ENCODE measurements at regions not wholly inside any gene's neighbourhood (a gene's known extent, or its start where the extent isn't known, plus 50 kb on each side); places are given as distances from the start of the nearest gene placed in this dataset.
"Not testable (repeated sequence)": the region's sequence is repeated elsewhere in the genome, so short reads cannot be mapped to it uniquely, and the experiment has no call there.

DNA sequence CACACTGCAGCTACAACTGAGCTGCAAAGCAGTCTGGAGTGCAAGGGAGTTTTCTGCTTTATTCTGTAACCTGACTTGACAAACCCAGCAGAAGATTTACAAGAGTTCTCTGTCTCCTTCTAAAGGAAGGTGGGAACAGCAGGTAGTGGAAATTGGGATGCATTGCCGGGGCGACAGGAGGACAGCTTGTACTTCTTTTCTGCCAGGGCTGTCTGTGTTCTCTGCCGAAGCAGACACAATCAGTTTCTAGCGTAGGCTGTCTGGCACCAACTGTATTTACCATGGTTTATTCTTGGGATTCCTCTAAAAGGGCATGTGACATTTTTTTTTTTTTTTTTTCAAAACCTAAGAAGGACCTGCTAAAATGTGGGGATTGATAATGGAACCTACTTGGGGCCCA, 190.8 kb upstream of the GK2 start:
- Mint-ChIP-seq H3K4me3 (no peak overlapping the region), H3K4me1 (ENCODE audit: low read depth) (peaks cover 4% of the 10 kb centered on the region), H3K9me3 (no peaks in the 10 kb centered on the region), H3K36me3 (ENCODE audit: insufficient read depth) (no peaks in the 10 kb centered on the region), H3K27me3 (ENCODE audit: low read depth) (peaks cover 4% of the 10 kb centered on the region)
- ATAC-seq (no peak), DNase-seq (no peak)

DNA sequence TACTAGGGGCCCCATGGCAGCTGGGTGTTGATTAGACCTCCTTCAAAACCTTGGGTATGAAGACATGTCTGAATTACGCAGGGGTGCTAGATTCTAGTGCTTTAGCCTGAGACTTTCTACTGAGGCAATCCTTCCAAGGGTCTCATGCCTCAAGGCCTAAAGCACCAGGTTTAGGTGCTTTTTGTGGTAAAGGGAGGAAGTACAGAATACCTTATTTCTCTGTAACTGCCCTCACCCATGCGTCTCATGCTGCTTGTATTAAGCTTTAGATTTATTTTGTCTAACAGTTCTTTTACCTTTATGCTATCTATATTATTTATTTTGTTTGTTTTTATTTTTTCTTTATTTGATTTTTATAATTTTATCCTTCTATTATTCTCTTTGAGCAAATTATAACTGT, 190.2 kb upstream of the GK2 start:
- H3K4me3 Mint-ChIP-seq, result no peak overlapping the region
- no peaks in the 10 kb centered on the region for H3K36me3 Mint-ChIP-seq (ENCODE audit: insufficient read depth)
- ATAC-seq (no peak), DNase-seq (no peak)
- peaks cover 4% of the 10 kb centered on the region for H3K27me3 Mint-ChIP-seq (ENCODE audit: low read depth)
- H3K4me1 Mint-ChIP-seq (ENCODE audit: low read depth), result no peaks in the 10 kb centered on the region
- H3K9me3 Mint-ChIP-seq, result no peaks in the 10 kb centered on the region

DNA sequence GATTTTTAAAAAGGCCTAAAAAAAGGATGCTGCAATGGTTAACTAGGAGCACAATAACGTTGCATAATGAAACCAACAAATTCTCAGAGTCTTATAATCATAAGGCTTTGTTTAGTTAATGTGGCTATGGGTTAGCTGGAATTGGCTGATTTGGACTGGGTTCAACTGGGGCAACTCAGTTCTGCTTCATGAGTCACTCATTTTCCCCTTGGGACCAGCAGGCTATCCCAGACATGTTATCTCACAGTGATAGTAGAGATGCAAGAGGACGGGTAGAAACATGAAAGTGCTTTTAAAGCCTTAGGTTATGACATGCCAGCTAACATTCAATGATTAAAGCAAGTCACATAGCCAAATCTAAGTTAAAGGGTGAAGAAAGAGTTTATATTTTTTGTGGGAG, 189.2 kb upstream of the GK2 start:
- no peak for DNase-seq
- Mint-ChIP-seq H3K36me3 (ENCODE audit: insufficient read depth) (no peaks in the 10 kb centered on the region), H3K4me3 (no peak overlapping the region), H3K9me3 (no peaks in the 10 kb centered on the region), H3K27me3 (ENCODE audit: low read depth) (peaks cover 4% of the 10 kb centered on the region), H3K4me1 (ENCODE audit: low read depth) (no peaks in the 10 kb centered on the region)
- ATAC-seq, result no peak

DNA sequence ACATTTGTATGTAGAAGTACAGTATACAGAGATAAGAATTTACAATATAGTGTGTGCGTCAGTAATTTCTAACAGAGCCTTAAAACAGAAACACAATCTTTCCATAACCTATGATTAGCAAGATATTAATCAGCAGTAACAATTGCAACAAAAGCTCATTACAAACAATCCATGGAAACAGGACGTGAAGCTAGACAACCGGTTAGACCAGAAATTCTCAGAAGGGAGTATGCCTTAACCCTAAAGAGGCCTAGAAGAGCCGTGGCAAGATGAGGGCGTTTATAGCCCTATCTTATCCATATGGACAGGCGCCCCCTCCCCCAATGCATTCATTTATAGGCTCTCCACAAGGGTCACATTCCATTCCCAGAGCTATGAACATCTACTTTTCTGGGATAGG, 184.2 kb upstream of the GK2 start:
- not testable (repeated sequence) for H3K36me3 Mint-ChIP-seq (ENCODE audit: insufficient read depth); H3K9me3 Mint-ChIP-seq; H3K4me1 Mint-ChIP-seq (ENCODE audit: low read depth); H3K27me3 Mint-ChIP-seq (ENCODE audit: low read depth); DNase-seq; H3K4me3 Mint-ChIP-seq; ATAC-seq

DNA sequence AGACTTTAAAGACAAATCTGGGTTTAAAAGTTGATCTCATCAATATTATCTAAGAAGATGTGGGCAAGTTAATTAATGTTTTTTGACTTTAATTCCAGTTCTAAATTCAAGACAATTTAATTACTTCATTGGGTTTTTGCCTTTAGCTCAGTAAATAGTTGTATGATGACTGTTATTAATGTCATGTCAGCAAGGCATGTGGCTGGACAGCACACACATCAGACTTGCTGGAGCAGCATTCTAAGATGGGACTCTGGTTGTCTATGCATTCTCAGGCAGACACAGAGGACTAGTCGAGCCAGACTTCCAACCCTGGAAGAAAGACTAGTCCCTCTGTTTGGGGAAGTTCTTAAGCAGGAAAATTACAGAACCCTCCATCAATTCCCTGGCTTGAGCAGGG, 180.7 kb upstream of the GK2 start:
- Mint-ChIP-seq H3K36me3 (ENCODE audit: insufficient read depth) (no peaks in the 10 kb centered on the region), H3K27me3 (ENCODE audit: low read depth) (peaks cover 7% of the 10 kb centered on the region), H3K4me3 (no peak overlapping the region), H3K9me3 (no peaks in the 10 kb centered on the region), H3K4me1 (ENCODE audit: low read depth) (no peaks in the 10 kb centered on the region)
- no peak for DNase-seq
- no peak for ATAC-seq

DNA sequence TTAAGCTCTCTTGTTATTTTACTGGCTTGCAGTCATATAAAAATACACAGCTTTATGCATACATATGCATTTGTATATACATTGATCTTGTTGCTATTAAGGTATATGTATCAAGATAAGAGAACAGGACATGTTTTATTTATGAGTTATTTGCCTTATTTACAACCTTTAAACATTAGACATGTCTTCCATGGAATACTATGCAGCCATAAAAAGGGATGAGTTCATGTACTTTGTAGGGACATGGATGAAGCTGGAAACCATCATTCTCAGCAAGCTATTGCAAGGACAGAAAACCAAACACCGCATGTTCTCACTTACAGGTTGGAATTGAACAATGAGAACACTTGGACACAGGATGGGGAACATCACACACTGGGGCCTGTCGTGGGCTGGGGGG, 179.2 kb upstream of the GK2 start:
- H3K9me3 Mint-ChIP-seq; H3K36me3 Mint-ChIP-seq (ENCODE audit: insufficient read depth); H3K4me1 Mint-ChIP-seq (ENCODE audit: low read depth); H3K27me3 Mint-ChIP-seq (ENCODE audit: low read depth); DNase-seq; ATAC-seq; H3K4me3 Mint-ChIP-seq: not testable (repeated sequence)

DNA sequence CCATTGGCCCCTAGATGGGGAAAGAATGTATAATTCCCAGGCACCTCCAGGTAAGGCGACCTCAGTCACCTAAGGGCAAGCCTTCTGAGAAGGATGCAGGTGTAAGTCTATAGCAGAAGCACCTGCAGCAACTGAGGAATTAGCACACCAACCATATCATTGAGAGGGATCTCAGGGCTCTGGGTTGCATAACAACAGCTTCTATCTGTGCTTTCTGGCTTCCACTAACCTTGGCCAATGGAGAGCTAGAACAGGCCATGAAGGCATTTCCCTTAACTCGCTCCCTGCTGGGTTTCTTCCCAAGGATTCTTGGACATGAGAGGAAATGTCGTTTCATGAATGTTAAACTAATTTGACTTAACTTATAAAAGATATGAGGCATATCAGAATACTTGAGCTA, 177.8 kb upstream of the GK2 start:
- Mint-ChIP-seq H3K4me1 (ENCODE audit: low read depth) (no peaks in the 10 kb centered on the region), H3K36me3 (ENCODE audit: insufficient read depth) (no peaks in the 10 kb centered on the region), H3K9me3 (no peaks in the 10 kb centered on the region), H3K4me3 (no peak overlapping the region), H3K27me3 (ENCODE audit: low read depth) (peaks cover 7% of the 10 kb centered on the region)
- no peak for DNase-seq
- ATAC-seq, result no peak

DNA sequence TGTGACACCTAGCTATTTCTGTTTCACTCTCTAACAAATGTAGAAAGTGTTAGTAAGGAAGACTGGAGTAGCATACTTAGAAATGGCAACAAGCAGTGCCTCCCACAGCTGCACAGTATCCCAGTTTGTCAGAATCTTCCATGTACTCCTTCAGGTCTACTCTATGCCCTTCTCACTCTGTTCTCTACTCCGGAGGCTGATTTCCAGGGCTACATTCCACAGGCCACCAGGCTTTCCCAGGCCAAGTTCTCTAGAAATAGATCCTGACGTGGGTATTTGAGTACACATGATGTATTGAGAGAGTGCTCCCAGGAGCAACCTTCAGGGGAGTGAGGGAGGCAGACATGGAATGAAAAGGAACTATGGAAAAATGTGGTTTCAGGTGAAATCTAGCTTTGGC, 177.3 kb upstream of the GK2 start:
- Mint-ChIP-seq H3K4me1 (ENCODE audit: low read depth) (no peaks in the 10 kb centered on the region), H3K4me3 (no peak overlapping the region), H3K27me3 (ENCODE audit: low read depth) (peaks cover 7% of the 10 kb centered on the region), H3K36me3 (ENCODE audit: insufficient read depth) (no peaks in the 10 kb centered on the region), H3K9me3 (no peaks in the 10 kb centered on the region)
- ATAC-seq, result no peak
- no peak for DNase-seq

DNA sequence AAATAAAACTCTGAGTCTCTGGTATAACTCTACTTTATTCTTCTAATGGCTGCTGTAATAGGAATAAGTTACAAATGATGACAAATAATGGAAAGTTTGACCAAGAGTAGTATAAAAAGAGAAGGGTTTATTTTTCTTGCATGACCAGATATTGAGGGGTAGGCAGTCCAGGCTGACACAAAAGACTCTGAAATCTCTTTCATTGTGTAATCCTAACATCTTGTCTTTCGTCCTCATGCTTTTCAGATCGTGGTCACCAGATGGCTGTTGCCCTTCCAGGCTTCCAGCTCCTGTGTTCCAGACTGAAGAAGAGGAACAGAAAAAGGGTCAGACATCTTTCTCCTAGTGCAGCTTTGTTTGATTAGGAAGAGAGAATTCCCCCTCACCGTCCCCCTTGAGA, 176.9 kb upstream of the GK2 start:
- no peak for ATAC-seq
- Mint-ChIP-seq H3K4me3 (no peak overlapping the region), H3K4me1 (ENCODE audit: low read depth) (no peaks in the 10 kb centered on the region), H3K9me3 (no peaks in the 10 kb centered on the region), H3K36me3 (ENCODE audit: insufficient read depth) (no peaks in the 10 kb centered on the region), H3K27me3 (ENCODE audit: low read depth) (peaks cover 7% of the 10 kb centered on the region)
- no peak for DNase-seq

DNA sequence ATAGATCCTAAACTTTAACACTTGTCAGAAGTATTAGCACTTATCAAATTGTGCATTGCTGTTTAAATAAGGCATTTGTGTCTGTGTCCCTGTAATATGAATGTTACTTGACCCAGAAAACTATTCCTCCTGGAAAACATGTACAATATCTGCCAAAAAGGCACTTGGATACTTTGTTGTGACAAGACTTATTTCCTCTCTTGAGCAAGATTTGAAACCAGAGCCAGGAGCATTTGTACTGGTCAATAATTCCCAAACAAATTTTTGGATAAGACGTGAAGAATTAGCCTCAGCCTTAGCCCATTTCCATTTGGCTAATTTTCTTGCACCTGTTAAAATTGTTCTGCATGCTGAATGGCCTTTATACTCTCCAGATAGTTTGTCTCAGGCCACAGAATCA, 176.3 kb upstream of the GK2 start:
- Mint-ChIP-seq H3K9me3 (no peaks in the 10 kb centered on the region), H3K4me3 (no peak overlapping the region), H3K27me3 (ENCODE audit: low read depth) (peaks cover 7% of the 10 kb centered on the region), H3K4me1 (ENCODE audit: low read depth) (no peaks in the 10 kb centered on the region), H3K36me3 (ENCODE audit: insufficient read depth) (no peaks in the 10 kb centered on the region)
- ATAC-seq, result no peak
- DNase-seq, result no peak

DNA sequence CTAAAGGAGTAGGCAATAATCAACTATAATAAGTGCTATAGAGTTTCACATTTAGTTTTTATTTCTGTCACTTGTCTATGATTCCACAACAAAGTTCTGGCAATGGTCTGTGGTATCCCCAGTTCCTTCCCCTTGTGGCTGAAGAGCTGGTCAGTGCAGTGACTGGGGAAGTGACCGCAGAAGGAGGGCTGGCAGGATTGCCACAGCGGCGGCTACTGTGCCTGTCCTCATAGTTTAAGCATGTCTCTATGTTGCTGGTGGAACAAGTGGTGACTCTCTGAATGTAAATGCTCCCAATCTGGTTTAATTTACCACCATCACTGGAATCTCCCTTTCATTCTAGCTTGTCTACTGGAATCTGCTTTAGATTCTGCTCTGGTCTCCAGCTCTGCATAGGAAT, 170.6 kb upstream of the GK2 start:
- ATAC-seq, result no peak

DNA sequence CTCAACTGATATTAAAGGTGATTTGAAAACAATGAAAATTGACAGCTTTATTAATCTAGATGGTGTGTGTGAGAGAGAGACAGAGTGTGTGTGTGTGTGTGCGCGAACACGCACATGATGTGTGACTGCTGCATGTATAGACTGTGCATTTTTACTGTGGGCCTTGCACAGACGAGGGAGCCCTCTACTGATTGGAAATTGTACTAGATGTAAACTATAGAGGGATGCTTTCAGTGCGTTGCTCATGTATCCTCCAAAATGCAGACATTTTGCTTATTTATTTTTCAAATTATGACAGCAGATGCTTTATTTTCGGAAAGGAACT, 168.4 kb upstream of the GK2 start:
- no peaks in the 10 kb centered on the region for H3K36me3 Mint-ChIP-seq (ENCODE audit: insufficient read depth)
- H3K4me1 Mint-ChIP-seq (ENCODE audit: low read depth), result no peaks in the 10 kb centered on the region
- H3K27me3 Mint-ChIP-seq (ENCODE audit: low read depth), result peaks cover 5% of the 10 kb centered on the region
- DNase-seq (no peak), ATAC-seq (peak; percentile 40 to 46)
- H3K9me3 Mint-ChIP-seq, result no peaks in the 10 kb centered on the region
- no peak overlapping the region for H3K4me3 Mint-ChIP-seq

More for the DNA sequence above, 170.6 kb upstream of the GK2 start:
- no peak for DNase-seq
- peaks cover 9% of the 10 kb centered on the region for H3K27me3 Mint-ChIP-seq (ENCODE audit: low read depth)
- H3K36me3 Mint-ChIP-seq (ENCODE audit: insufficient read depth), result no peaks in the 10 kb centered on the region
- no peaks in the 10 kb centered on the region for H3K9me3 Mint-ChIP-seq
- H3K4me3 Mint-ChIP-seq, result no peak overlapping the region
- H3K4me1 Mint-ChIP-seq (ENCODE audit: low read depth), result no peaks in the 10 kb centered on the region

DNA sequence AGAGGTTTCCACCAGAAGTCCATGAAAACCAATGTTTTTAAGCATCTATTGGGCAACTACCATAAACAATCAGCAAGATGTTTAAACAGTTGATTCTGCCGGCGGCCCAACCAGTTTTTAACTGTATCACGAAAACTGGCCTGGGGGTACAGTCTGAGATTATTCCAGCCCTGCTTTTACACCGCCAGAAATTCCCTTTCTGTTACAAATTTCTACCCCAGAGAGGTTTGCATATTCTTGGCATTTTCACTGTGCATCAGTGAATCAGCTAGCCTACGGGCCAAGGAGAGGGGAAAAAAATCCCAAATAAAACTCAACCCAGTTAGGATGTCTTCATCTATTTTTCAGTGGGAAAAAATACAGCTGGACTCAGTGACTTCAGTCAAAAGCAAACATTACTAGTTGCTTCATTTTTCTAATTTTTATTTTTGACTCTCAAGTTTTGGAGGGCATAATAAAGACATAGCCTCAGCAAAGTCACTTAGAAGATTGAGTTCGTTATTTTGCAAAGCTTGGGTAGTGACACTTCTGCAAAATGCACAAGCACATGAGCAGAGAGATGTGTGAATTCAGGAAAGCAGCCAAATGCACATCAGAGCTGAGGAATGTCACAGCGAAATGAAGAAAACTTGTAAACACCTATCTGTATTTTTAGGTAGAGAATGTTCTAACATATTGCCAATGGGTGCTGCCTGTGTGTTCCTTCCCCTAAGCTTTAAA, 167.8 kb upstream of the GK2 start:
- no peak for DNase-seq

DNA sequence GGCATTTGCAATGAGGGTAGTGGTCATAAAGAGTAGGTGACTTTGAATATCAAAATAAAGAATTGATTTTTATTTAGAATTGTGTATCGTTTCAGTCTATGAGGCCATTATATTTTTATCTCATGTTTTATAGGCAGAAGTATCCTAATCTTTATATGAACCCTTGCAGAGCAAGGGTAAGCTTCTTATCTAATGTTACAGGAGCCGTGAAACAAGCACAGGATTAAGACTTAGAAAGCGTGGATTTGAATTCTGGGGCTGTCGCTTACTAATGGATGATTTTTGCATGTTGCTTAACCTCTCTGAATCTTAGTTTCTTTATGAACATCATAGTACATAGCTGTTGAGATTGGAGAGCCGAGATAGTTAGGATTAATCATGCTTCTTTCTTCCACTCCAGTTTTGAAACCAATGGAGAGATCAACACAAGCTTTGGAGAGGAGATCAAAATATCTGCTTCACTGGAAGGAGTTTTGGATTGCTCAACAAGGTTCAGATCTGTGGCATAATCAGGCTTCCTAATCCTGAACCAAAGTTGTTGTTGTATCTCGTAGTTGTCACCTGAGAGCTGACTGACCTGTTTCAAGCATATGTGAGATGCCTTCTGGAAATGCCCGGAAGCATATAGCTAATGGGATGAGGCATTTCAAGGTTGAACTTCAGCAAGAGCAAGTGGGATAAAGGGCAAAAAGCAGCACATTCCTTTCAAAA, 166.9 kb upstream of the GK2 start:
- Mint-ChIP-seq H3K9me3 (no peaks in the 10 kb centered on the region), H3K4me1 (ENCODE audit: low read depth) (no peaks in the 10 kb centered on the region), H3K36me3 (ENCODE audit: insufficient read depth) (no peaks in the 10 kb centered on the region), H3K27me3 (ENCODE audit: low read depth) (peaks cover 5% of the 10 kb centered on the region), H3K4me3 (no peak overlapping the region)
- DNase-seq (no peak), ATAC-seq (no peak)

More for the DNA sequence above, 167.8 kb upstream of the GK2 start:
- no peaks in the 10 kb centered on the region for H3K36me3 Mint-ChIP-seq (ENCODE audit: insufficient read depth)
- no peaks in the 10 kb centered on the region for H3K4me1 Mint-ChIP-seq (ENCODE audit: low read depth)
- peaks cover 5% of the 10 kb centered on the region for H3K27me3 Mint-ChIP-seq (ENCODE audit: low read depth)
- no peak overlapping the region for H3K4me3 Mint-ChIP-seq
- no peak for ATAC-seq
- H3K9me3 Mint-ChIP-seq, result no peaks in the 10 kb centered on the region

DNA sequence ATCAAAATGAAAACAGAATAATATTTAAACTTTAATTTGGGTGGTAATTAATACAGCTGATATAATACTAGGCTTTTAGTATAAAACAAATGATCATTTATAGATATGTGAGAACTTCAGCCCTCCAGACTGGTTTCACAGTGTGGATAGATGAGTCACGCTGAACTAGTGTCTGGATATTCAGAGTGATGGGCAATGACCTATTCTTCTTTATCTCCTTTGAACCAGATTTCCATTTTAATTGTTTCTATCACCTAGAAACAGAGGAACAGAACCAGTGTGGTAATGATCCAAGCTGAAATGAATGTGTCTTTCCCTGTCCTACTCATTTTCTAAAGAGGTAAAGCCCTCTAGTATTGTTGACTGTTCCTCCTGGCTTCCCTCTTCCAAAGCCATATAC, 155.2 kb upstream of the GK2 start:
- DNase-seq (no peak), ATAC-seq (no peak)
- no peaks in the 10 kb centered on the region for H3K9me3 Mint-ChIP-seq
- H3K27me3 Mint-ChIP-seq (ENCODE audit: low read depth), result peaks cover 4% of the 10 kb centered on the region
- no peaks in the 10 kb centered on the region for H3K4me1 Mint-ChIP-seq (ENCODE audit: low read depth)
- H3K36me3 Mint-ChIP-seq (ENCODE audit: insufficient read depth), result no peaks in the 10 kb centered on the region
- no peak overlapping the region for H3K4me3 Mint-ChIP-seq
